KOPT-K1 (cell line): ENCODE measurements at regions not wholly inside any gene's neighbourhood (a gene's known extent, or its start where the extent isn't known, plus 50 kb on each side); places are given as distances from the start of the nearest gene placed in this dataset.

Experiments
- H3K27ac ChIP-seq: fragments of 200-600 bp; sonication (generic); 2 replicates; pipeline ENCODE4 v1.5.1; 2016; ENCODE audit warnings: antibody characterized with exemption, mild to moderate bottlenecking, low read depth, low read length; ENCODE audit not compliant: poor library complexity, severe bottlenecking
- H3K36me3 ChIP-seq: fragments of 200-600 bp; sonication (generic); 2 replicates; pipeline ENCODE4 v1.5.1; 2017; ENCODE audit warnings: antibody characterized with exemption, mild to moderate bottlenecking, low read length, moderate library complexity; ENCODE audit not compliant: insufficient read depth
- H3K9me3 ChIP-seq: fragments of 200-600 bp; sonication (generic); 2 replicates; pipeline ENCODE4 v1.5.1; 2017; ENCODE audit warnings: antibody characterized with exemption, low read length, mild to moderate bottlenecking; ENCODE audit not compliant: insufficient read depth, poor library complexity, severe bottlenecking

DNA sequence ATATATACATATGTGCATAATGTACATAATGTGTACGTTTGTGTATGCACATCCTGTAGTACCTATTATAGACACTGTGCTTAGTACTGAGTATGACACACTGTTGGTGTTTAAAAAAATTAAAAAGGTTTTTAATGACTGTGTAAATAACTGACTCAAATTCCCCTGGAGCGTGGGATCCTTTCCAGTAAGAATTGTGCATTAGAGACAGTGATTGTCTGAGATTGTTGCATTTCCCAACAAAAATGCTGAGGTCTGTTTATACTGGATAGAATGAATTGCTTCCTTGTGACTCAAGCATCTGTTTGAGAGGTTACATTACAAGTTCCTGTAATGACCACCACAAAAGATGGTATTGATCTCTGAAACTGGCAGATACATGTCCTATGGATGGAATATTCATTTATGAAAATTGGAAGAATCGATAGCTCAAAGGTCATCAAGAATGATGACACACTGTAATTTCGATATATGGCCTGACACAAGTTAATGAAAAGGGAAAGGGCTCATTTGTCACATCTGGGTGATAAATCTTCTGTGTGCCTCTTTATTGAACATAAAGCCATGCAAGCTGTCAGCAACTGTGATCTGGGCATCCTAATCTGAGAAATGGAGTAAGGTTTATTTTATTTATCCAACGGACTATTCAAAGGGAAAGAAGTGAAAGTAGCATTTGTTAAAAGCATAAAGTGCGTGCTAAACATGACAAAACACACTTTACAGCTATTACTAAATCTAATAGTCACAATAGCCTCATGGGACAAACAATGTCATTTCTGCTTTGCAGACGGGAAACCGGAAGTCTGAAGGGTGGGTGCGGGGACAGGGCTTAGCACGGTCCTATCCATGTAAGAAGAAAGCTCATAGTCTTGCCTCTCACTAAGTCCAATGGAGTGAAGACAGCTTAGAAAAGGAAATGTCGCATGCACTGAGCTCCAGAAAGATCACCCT lies 228.8 kb downstream of the CDH11 start:
- no peak overlapping the region for H3K27ac ChIP-seq
- H3K9me3 ChIP-seq, result no peaks in the 10 kb centered on the region
- no peaks in the 10 kb centered on the region for H3K36me3 ChIP-seq

DNA sequence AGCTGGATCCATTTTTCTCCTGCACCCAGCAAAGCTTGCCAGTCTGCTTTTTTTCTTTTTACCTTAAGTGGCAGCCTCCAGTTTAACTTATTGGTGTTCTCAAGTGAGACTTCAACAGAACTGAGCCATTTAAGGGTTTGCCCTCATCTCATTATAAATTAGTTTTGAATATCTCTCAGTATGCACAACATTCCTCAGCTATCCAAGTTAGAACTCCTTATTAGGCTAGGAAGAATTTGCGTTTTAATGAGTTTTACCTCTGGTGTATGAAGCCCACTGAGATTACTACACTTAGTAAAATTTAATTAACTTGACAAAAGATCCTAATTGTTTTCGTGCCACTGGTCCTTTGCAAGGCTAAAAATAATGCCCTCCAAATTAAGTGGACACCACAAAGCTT lies 232.4 kb downstream of the CDH11 start:
- Histone ChIP-seq H3K36me3 (no peaks in the 10 kb centered on the region), H3K9me3 (no peaks in the 10 kb centered on the region), H3K27ac (no peak overlapping the region)

DNA sequence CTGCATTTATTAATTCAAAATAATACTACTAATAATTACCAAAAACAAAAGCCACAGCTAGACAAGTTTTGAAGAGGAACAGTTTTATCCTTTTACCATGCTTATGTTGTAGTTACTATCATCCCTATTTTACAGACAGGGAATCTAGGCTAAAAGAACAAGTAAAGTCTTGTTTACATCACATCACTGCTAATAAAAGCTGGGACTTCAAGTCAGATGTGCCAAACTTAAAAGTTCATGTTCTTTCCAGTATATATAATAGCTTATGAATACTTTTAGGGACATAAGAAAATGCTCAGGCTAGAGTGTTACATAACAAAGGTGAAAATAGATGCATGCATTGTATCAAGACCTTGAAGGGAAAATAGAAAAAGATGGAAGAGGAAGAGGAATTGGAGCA lies 234.2 kb downstream of the CDH11 start:
- Histone ChIP-seq H3K27ac (no peak overlapping the region), H3K9me3 (no peaks in the 10 kb centered on the region), H3K36me3 (no peaks in the 10 kb centered on the region)

DNA sequence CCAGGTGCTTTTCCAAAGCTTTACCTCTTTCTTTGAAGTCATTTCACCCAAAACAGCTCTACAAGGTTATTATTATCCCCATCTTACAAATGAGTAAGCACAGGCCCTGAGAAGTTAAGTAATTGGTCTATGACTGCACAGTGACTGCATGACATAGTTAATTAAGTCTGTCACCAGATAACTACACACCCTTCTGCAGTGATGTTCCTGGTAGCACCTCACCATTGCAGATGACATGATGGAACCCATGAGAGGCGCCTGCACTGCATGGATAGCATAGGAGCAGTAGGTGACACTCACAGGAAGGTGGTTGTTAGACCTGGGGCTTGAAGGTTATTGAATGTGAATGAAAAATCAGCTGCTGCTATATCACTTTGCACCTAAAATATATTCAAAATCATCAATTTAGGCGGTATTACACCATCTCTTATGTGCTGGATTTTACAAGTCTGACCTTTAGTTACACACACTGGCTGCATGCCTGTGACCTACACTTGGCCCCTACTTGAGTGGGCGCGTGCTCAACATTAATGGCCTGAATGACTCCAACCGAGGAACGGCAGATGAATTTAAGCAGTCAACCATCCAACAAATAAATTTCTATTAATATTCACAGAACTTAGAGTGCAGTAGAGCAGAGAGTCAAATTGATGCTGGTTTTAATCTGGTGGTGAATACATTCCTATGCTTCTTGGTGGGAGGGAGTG lies 239.6 kb downstream of the CDH11 start:
- Histone ChIP-seq H3K36me3 (no peaks in the 10 kb centered on the region), H3K27ac (no peak overlapping the region), H3K9me3 (no peaks in the 10 kb centered on the region)

DNA sequence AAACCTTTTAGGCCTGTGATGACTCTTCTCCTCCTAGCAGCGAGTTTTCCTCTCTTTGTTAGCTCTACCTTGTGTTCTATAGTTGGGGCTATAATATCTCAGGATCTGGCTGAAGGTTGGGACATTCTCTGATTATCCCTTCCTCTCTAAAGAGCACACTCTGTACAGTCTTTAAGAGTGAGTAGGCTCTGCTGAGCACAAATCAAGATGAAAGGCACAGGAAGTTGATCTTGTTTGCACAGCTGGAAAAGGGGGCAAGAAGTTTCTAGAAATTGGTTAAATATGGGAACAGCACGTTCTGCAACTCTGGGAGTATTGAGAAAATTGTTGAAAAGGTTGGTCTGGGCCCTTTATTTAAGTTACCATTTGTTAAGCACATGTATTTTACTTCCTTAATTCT lies 240.9 kb downstream of the CDH11 start:
- H3K27ac ChIP-seq, result no peak overlapping the region
- H3K36me3 ChIP-seq, result no peaks in the 10 kb centered on the region
- no peaks in the 10 kb centered on the region for H3K9me3 ChIP-seq

DNA sequence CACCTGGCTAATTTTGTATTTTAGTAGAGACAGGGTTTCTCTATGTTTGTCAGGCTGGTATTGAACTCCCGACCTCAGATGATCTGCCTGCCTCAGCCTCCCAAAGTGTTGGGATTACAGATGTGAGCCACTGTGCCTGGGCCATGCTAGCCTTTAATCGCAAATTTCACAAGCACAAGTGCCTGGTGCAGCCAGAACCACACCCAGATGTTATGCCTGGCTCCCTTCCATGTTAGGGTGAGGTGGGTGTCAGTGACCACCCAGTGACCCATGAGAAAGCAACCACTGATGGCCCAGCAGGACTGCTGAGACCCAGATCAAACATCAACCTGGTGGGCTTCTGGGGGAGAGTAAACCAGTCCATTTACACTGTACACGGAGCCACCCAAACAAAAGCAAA lies 241.9 kb downstream of the CDH11 start:
- Histone ChIP-seq H3K36me3 (no peaks in the 10 kb centered on the region), H3K27ac (no peak overlapping the region), H3K9me3 (no peaks in the 10 kb centered on the region)

DNA sequence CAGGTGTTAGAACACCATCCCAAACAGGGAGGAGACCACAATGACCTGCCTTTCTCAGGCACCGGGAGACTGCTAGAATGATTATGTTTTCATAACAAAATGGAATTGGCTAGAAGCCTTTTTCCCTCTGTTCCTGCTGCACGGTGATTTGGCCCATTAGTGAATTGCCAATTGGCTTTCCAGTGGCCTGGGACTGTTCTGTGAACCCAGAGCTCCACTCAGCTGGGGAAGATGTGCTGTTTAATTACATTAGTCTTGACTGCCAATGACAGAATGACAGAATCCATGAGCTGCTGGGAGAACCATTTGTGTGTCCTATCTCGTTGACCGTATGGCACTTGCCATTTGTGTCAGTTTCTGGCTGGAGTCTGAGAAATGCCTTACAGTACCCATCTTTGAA lies 242.9 kb downstream of the CDH11 start:
- no peaks in the 10 kb centered on the region for H3K9me3 ChIP-seq

DNA sequence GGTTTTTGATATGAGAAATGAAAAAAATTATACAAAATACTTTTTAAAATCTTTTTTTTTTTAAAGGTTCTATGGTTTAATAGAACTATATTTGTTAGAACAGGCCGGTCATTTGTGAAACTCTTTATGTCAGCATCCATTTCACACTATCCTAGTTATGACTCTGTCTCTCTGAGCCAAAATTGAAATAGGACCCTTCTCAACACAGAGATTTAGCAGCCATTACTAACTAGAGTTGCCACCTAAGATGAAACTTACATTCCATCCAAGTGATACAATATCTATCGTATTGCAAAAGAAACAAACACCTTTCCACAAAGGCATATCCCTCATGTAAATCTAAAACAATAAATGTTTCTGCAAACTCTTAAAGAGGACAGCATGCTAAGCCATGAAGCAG lies 249.8 kb downstream of the CDH11 start:
- Histone ChIP-seq H3K36me3 (no peaks in the 10 kb centered on the region), H3K27ac (no peak overlapping the region), H3K9me3 (no peaks in the 10 kb centered on the region)

More for the DNA sequence above, 242.9 kb downstream of the CDH11 start:
- no peaks in the 10 kb centered on the region for H3K36me3 ChIP-seq
- H3K27ac ChIP-seq, result no peak overlapping the region

DNA sequence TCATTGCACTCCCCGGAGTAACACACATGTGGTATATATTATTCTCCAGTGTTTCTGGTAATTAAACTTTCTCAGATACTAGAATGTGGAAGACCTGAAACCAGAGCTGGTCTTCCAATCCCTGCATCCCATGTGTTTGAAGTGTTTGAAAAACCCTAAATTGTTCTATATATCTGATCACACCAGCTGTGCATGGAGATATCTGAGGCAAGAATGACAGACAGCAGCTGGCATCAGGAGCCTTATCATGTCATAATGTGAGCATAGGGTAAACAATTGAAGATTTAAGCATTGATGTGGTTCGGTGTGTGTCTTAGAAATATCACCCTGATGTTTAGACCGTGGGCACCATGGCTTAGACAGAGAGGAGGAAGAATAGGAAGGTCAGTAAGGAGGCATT lies 251.0 kb downstream of the CDH11 start:
- Histone ChIP-seq H3K36me3 (no peaks in the 10 kb centered on the region), H3K27ac (no peak overlapping the region), H3K9me3 (no peaks in the 10 kb centered on the region)

DNA sequence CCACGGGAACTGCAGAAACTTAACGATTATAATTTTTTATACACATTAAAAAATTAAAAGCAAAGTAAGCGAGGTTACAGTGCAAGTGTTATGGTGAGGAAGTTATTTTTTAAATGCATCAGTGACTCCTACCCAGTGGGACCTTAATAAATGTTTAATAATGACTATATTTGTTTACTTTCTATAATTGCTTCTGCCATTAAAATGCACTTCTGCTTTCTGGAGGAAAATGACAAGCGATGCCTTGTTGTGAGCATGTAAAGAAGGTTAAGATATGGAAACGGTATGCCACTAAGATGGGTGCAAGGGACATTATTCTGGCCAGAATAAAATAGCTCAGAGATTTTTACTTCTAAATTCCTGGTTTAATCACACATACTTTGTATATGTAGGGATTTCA lies 252.1 kb downstream of the CDH11 start:
- Histone ChIP-seq H3K9me3 (no peaks in the 10 kb centered on the region), H3K27ac (no peak overlapping the region), H3K36me3 (no peaks in the 10 kb centered on the region)

DNA sequence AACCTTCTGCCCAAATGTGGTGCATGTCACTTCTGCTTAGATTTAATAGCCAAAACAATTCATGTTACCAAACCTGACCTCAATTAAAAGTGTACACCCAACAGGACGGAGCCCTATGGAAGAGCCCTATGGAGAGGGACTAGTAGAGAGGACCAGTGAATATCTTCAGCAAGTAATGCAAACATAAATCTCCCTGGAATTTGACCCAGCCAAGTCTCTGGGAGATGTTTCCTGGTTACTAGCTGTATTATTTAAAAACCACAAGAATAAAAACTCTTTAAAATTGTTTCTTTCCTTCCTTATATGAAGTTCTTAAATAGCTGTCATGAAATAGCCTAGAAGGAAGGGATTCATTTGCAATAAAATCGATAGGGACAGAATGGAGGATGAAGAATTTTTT lies 255.8 kb downstream of the CDH11 start:
- H3K9me3 ChIP-seq, result no peaks in the 10 kb centered on the region
- no peak overlapping the region for H3K27ac ChIP-seq
- H3K36me3 ChIP-seq, result no peaks in the 10 kb centered on the region

DNA sequence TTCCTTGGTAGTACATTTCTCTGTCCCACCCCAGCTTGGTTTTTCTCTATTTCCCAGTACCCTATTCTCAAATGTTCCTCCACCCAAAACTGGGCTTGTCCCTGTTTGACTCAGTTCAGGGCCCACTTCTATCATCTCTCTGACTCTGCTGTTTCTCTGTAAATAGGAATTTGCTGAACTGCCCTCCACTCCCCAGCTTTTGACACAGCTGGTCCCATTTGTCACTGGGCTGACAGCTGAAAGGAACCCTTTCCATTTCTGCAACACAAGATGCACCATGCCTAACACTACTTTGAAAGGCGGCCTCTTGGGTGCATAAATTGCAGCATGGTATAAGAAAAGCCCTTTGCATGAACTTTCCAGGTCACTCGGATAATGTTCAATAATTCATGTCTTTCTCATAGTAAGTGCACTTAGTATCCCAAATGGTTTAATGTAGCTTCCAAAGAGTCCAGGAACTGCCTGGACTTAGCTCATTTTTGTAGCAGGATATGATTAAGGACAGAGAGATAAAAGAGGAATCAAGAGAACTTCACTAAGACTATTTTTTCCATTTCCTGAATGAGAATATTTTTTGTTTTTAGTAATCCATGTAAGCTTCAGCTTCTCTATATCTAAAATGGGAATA lies 256.7 kb downstream of the CDH11 start:
- no peaks in the 10 kb centered on the region for H3K9me3 ChIP-seq
- H3K27ac ChIP-seq, result no peak overlapping the region
- H3K36me3 ChIP-seq, result no peaks in the 10 kb centered on the region

DNA sequence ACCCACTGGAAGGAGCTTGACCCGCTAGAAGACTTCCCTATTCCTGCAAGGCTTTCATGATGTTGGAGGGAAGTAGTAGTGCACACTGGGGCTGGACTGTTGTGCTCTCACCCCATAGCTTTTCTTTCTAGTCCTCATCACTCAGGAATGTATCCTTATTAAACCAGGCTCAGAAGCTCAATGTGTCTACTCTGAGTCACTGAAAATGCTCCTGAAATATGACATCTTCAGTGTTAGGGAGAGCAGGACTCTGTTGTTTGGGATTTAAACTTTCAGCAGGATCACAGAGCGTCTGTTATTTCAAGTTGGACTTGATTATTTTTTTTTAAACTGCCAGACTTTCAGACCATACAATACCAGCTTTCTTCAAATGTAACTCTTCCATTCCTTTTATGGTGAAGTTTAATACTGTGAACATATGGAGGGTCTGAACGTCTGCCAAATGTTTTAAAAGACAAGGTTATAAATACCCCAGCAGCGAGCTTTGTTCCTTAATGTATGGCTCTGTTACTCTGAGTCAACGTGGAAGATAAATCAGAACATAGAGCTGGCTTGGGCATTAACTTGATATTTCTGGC lies 257.5 kb downstream of the CDH11 start:
- H3K9me3 ChIP-seq, result no peaks in the 10 kb centered on the region
- no peak overlapping the region for H3K27ac ChIP-seq
- no peaks in the 10 kb centered on the region for H3K36me3 ChIP-seq

DNA sequence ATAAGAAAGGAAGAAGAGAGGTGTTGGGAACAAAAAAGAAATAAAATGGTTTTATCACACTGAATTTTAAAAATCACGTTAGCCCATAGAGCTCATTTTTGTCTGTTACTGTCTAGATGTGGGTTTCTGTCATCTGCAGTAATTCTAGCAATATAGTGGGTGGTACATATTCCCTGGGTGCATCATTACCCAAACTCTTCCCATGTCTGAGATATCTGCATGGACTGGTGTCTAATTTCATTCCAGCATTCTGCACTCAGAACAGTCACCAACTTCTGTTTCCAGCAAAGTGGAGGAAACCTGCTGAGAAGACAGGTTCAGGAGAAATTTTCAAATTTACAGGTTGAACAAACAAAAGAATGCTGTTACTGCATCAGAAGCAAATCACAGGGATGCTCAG lies 263.8 kb downstream of the CDH11 start:
- H3K36me3 ChIP-seq, result no peaks in the 10 kb centered on the region
- H3K27ac ChIP-seq, result no peak overlapping the region
- no peaks in the 10 kb centered on the region for H3K9me3 ChIP-seq

DNA sequence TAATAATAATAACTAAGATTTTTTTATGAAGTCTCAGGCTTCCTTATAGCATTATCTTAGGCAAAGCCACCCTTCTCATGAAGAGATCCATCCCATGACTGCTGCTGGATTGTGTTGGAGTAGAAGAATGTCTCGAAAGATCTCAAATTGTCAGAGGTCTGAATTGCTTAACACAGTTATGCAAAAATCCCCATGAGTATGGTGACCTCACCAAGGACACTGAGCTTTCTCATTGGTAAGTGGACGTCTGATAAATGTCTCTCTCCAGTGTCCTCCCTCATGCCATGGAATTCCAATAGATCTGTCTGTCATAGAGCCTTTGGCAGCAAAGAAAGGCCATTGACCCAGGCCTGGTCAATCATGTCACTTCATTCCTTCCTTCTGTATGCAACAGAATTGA lies 264.5 kb downstream of the CDH11 start:
- Histone ChIP-seq H3K9me3 (no peaks in the 10 kb centered on the region), H3K36me3 (no peaks in the 10 kb centered on the region), H3K27ac (no peak overlapping the region)
